Dermis blood vessel endothelial cell (primary cell): ENCODE measurements at regions not wholly inside any gene's neighbourhood (a gene's known extent, or its start where the extent isn't known, plus 50 kb on each side); places are given as distances from the start of the nearest gene placed in this dataset.

Source experiments
- DNase-seq: peaks from one replicate; pipeline ENCODE4 v3.0.0; 2010

- DNase-seq, result no peak
Measured at GRCh38 chr4:125704726-125705125, 390.0 kb downstream of the FAT4 start.

- no peak for DNase-seq
Measured at GRCh38 chr4:125705681-125706080, 390.9 kb downstream of the FAT4 start.

DNA sequence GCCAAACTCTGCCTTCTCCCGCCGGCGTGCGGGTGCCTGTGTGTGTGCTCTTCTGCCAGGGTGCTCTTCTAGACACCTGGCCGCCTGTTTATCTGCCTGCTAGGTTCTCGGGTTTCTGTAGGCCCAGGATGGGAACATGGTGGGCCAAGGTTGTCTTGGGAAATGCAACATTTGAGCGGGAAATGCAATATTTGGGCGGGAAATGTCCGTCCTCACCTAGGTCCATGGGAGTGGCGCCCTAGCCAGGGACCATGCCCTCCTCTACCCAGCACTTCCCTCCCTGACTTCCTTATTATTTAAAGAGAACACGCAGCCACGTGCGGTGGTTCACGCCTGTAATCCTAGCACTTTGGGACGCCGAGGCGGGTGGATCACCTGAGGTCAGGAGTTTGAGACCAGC lies 392.6 kb downstream of the FAT4 start:
- DNase-seq, result no peak

DNA sequence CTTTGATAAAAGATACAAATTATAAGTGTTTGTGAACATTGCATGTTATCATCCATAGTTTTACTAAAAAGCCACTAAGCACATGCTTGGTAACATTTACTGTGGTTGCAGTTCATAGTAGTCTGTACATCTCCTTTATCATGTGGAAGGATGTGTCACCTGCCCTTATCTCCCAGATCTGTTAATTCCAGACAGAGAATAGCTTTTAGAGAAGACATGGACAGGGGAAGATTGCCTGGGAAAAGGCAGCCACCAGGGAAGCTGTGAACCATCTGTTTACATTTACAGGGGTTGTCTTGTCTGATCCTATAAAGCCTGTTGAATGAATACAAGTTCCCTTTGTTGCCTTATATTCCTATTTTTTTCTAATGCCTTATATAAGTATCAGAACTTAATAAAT lies 396.0 kb downstream of the FAT4 start:
- no peak for DNase-seq

DNA sequence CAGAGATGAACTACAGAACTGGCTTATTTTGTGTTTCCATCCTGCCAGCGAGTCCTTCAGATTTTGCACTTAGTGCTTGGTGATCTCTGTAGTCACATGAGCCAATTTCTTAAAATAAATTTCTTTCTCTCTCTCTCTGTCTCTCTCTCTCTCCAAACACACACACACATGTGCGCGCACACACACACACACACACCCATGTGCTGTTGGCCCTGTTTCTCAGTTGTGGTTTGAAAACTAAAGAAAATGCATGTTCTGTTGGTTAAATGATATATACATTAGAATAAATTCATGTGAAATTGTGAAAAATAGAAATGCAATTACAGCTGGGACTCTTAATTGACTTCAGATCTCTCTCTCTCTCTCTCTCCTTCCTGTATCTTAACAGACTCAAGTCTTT lies 399.3 kb downstream of the FAT4 start:
- DNase-seq, result no peak

- no peak for DNase-seq
Measured at GRCh38 chr4:125714845-125715244, 400.1 kb downstream of the FAT4 start.

GRCh38 chr4:125719987-125720386 lies 405.2 kb downstream of the FAT4 start:
- DNase-seq, result peak; percentile 59

GRCh38 chr4:125722009-125722408 lies 407.3 kb downstream of the FAT4 start:
- no peak for DNase-seq

DNA sequence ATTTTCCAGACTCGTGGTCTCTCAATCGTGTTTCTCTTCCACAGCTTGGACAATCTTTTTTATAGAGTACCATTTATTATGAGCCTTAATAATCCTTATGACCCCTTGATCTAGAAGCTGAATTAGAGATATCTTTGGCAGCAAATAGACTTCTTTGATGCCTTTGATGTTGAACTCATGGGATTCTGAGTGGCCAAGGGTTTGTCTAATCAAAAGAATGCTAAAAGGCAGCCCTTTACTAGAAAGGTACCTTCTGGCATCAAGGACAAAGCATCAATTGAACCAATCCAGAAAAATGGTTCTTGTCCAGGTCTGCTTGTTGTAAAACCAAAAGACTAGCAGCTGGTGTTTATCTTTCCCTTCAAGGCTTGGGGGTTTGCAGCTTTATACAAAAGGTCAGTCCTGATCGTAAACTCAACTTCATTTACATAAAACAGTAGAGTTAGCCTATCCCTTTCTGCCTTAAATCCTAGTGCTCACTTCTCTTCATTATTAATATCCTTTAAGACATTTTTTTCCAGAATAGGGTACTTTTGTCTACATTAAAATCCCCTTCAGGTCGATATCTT lies 411.3 kb downstream of the FAT4 start:
- no peak for DNase-seq

DNA sequence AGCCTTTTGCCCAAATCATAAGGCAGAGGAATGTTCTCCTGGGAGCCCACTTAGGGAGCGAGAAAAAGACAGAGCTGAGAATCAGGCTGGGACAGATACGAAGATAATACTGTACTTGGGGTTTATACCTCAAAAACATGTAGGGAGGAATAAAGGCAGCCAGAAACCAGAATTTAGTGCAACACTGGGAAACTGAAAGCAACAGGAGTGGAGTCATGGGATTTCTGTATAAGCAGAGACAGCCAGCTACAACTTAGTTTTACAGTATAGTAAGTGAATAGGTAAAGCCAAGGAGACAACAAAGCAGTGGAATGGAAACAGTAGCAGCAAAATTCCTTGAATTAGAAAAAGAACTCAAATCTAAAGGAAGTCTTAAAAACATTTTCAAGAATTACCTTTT lies 413.2 kb downstream of the FAT4 start:
- no peak for DNase-seq

DNA sequence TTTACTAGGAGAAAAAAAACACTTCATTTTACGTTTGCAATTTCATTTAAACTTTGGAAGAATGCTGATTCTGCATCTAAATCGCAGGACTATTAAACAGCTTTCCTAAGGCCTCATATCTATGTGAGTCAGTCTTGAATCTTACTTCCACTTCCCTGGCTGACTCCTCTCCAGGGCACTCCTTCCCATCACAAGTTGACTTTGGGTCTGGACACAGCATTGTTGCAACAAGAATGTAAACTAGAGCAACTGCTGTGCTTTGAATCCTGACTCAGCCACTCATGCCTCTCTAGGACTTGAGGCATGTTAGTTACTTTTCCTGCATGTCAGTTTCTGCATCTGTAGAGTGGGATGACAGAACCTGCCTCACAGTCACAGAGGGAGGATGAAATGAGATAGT lies 413.8 kb downstream of the FAT4 start:
- DNase-seq, result peak; percentile 64

- DNase-seq, result no peak
Measured at GRCh38 chr4:125729171-125729570, 414.4 kb downstream of the FAT4 start.

DNA sequence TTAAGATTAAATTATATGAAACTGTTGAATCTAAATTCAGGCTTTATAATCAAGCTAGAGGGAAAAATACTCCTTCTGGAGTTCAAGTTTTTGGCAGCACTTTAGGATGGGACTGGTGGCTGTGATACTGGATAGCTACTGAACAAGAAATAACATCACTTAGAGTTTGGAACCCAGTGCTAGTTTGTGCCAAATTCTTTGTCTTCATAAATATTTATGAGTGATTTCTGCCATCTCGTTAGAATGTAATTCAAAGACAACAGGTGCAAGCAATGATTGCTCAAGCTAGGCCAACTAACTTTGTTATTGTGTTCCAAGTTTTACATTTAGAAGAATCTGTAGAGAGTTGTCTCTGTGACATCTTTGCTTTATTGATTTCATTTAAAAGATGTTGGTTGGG lies 417.9 kb downstream of the FAT4 start:
- DNase-seq, result no peak

DNA sequence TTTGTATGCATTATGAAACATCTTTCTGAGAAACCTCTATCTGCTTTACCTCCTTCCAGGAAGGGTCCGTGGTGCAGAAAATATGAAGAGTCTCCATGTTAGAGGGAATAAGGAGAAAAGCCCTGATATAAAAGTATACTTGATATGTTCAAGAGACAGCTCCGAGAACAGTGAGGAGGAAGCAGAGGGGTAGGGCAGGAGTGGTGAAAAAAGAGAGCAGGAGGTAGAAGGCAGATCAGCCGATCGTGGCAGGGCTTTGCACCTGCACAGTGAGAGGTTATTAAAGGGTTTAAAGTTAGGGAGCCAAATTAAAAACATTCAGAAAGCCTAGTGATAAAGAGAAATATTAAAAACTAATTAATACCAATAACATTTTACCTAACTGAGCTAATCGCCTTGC lies 419.7 kb downstream of the FAT4 start:
- DNase-seq, result no peak

GRCh38 chr4:125735102-125735501 lies 420.3 kb downstream of the FAT4 start:
- peak; percentile 91 for DNase-seq

GRCh38 chr4:125736057-125736456 lies 421.3 kb downstream of the FAT4 start:
- DNase-seq, result peak; percentile 77

- peak; percentile 99 for DNase-seq
Measured at GRCh38 chr4:125739760-125740159, 425.0 kb downstream of the FAT4 start.

DNA sequence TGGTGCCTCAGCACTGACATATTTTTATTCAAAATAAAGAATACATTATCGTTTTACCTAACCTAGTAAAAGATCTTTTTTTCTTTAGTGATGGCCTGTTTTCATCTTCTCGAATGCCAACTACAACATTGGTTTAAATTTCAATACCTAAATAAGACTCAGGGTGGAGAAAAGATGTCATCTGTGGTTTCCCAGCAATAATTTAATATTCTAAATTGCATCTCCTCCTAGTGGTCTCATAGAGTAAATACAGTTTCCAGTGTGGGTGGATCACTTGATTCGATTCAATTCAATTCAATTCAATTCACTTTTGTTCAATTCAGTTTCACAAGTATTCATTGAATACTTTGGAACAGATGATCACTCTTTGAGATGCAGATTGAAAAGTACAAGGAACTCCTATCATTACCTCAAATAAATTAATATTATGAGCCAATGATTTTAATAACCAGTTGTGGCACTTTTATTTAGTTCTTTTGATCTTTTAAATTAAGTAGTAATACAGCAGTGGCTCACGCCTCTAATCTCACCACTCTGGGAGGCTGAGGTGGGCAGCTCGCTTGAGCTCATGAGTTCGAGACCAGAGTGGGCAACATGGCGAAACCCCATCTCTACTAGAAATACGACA lies 427.2 kb downstream of the FAT4 start:
- peak; percentile 69 for DNase-seq

- no peak for DNase-seq
Measured at GRCh38 chr4:125744891-125745364, 430.2 kb downstream of the FAT4 start.

DNA sequence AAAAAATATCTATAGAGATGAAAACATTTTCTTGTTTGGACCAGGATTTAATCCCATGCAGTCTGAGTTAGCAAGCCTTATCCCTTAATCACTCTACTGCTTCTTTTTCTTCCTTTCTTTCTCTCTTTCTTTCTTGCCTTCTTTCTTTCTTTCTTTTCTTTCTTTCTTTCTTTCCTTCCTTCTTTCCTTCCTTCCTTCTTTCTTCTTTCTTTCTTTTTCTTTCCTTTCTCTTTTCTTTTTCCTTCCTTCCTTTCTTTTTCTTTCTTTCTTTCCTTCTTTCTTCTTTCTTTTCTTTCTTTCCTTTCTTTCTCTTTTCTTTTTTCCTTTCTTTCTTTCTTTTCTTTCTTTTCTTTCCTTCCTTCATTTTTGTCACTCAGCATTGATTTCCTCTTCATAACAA lies 434.6 kb downstream of the FAT4 start:
- no peak for DNase-seq

DNA sequence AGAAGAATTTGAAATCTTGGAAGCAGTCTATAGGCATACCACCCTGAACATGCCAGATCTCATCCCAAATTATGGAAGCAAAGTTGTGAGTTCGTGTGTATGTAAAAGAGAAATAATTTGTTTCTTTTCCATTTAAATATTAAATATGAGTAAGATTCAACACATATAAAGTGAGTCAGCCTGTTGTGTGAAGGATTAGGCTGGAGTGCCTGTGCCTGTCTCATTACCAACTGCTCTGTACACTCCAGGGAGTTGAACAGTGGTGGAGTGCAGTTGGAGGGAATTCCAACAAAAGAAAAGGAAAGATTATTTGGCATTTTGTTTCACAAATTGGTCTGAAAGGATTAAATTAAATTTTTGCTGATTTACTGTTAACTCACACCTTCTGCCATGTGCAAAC lies 435.6 kb downstream of the FAT4 start:
- DNase-seq, result no peak

- DNase-seq, result peak; percentile 85
Measured at GRCh38 chr4:125750828-125751466, 436.2 kb downstream of the FAT4 start.

DNA sequence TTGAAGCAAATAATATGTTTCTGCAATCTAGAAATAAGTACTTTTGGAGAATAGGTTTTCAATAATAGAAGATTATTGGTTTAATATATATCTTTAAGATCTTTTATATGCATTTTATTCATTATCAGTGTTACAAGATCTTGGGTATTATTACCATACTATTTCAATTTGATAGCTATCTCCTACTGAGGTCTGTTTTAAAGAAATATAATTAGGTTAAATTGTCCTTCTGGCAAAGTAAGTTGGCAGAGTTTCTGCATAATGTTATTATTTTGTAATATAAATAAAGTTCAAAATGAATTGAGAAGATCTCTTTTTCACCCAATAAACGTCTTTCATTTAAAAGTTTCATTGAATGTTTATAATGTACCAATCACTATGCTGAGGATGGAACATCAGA lies 443.7 kb downstream of the FAT4 start:
- DNase-seq, result no peak

DNA sequence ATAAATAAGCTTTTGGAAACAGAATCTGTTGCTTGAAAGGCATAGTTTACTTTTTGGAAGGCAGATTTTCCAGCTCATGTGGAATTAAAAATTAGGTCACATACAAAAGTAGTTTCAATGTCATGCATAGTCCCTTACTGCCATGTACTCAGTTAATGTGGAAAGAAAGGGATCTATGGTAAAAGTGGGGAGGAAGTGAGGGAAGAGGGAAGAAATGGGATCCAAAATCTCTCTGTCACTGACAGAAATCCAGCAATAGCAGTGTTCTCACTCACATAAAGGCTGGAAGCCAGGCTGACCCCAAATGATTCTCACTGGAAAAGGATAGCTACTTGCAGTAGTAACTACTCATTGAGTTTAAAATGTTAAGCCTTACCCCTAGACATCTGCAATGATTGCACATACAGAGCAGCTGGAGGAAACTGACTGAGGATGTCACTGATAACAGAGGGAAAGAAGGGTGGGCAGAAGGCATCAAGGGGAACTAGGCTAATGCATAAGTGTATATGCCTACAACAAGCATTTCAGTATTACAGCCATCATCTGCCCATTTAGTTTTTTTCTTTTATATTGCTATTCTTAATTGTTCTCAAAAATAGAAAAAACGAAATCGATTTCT lies 445.6 kb downstream of the FAT4 start:
- no peak for DNase-seq
